NCI-H446 (cell line): ENCODE measurements at regions not wholly inside any gene's neighbourhood (a gene's known extent, or its start where the extent isn't known, plus 50 kb on each side); places are given as distances from the start of the nearest gene placed in this dataset.

Experiments
- DNase-seq, 2 experiments: peaks; one replicate each; lab custom pipeline; 2025; lab: John Stamatoyannopoulos, UW

GRCh38 chr1:235027076-235027861, 101.4 kb downstream of the TOMM20 start:
- DNase-seq, result no peak

- DNase-seq, result no peak
Observed at GRCh38 chr1:235025422-235025984, 103.1 kb downstream of the TOMM20 start.

- no peak for DNase-seq
Observed at GRCh38 chr1:235024711-235025421, 103.8 kb downstream of the TOMM20 start.

GRCh38 chr1:235023711-235024439, 104.8 kb downstream of the TOMM20 start:
- DNase-seq, result no peak

- DNase-seq, result no peak
Observed at GRCh38 chr1:235022981-235023710, 105.5 kb downstream of the TOMM20 start.

DNA sequence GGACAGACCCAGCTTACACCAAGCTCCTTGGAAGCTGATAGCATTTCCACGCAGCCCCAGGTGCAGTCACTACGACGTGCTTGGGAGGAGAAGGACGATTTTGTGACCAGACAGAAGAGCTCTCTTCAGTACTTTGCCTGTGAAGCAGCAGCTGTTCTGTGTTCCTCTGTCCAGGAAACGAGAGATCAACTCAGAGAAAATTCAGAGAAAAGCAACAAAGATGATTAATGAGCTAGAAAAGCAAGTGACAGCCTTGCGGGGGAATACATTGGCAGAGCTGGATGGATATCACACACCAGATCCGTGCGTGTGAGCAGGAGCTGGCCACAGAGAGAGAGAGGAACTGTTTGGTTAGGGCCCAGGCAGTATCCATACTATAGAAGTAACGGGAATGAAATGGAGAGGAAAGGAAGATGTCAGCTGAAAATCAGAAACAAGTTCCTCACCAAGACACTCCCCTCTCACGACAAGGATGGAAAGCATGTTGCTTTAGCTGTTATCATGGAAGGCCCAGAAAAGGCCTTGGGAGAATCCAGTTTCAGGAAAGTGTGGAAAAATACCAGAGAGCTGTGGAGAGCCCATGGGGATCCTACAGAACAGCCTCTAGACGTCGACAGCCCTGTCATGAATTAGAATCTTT, 106.2 kb downstream of the TOMM20 start:
- peak in 1 of 2 experiments; percentile 46 for DNase-seq

DNA sequence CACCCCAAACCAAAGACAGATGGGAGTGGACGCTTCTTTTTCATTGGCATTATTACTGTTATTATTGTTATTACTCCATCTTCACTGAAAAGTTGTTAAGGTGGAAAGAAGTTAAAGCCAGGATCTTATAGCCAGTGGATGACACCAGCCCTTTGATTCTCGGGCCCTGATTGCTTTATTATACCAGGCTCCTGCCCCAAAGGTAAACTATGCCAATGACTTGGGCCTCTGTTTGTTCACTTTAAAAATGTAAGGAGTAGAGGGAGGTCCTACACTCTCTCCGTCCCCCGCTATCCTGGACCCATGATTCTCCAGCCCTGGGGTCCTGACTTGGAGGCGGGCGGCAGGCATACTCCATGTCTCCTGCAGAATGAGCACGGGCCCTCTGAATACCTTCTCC, 106.8 kb downstream of the TOMM20 start:
- no peak for DNase-seq

DNA sequence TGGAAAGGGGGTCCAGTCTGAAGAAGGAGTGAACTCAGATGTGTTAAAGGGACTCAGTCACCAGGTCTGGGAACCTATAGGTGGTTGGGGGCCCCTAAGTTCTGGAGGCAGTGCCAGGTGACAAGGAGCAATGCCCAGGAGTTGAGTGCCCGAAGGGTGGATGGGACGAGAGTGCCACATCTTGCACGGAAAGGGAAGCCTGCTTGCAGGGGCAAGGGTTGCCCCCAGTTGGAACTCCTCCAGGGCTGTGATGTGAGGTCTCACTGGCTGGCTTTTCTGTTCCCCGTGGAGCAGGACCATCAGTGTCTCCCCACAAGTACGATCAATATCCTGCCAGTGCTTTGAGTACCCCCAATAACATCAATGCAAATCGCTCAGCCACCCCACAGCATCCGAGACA, 107.3 kb downstream of the TOMM20 start:
- DNase-seq, result no peak

DNA sequence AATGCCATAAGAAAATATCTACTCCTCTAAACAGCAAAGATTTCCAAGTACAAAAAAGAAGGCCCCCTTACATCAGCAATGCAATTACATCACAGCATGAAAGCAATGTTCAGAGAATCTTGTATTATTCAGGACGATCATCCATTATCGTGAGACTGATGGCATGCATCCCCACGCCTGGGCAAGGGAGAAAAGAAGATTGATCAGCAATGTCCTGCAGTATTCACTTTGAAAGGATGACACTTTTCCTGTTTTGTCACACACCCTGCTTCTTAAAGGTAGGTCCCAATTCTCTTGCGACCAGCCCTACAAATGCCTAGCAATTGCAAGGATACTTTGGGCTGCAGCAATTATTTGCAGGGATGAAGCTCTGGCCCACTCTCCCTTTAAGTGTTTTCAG, 108.7 kb downstream of the TOMM20 start:
- no peak for DNase-seq

- no peak for DNase-seq
Observed at GRCh38 chr1:235019471-235019870, 109.2 kb downstream of the TOMM20 start.

DNA sequence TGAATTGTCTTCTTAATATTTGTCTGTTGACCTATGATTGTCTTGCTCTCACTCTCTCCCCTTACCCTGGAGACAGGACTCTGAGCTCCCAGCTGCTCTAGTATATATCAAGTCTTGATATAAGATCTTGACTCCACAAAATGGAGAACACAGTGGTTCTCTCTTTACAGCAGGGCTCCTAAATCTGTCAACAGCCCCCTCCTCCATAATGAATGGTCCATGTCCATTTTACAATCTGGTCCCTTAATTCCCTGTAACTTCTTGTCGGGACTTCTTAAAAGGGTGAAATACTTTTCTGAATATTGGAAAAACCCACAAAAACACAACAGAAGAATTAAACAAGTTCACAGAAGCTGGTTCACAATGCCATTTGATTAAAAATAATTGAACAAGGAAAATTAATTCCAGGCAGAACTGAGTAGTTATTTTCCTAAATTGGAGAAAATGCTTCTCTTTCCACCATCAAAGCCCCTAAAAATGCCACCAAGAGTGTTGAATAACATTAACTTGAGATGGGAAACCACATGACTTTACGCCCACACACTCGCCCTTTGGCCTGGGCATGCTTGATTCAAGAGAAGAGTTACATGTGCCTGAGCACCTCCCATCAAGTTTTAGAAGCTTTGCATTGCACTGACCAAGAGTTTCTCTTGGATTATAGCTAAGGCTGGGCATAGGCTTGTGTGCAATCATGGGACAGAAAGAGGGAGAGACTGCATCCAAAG, 109.8 kb downstream of the TOMM20 start:
- no peak for DNase-seq

DNA sequence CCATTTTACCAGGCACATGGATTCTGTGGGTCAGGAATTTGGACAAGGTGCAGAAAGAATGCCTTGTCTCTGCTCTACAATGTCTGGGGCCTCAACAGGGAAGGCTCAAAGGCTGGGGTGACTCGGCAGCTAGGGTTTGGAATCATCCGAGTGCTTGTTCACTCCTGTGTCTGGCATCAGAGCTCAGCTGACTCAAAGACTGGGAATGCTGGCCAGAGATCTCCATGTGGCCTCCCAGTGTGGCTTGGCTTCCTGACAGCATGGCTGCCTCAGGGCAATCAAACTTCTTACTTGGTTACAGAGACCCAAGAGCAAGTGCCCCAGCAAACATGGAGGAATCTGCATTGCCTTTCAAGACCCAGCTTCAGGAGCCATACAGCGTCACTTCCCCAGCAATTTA, 110.5 kb downstream of the TOMM20 start:
- DNase-seq, result peak in 1 of 2 experiments; percentile 79

- no peak for DNase-seq
Observed at GRCh38 chr1:235017719-235018118, 110.9 kb downstream of the TOMM20 start.

DNA sequence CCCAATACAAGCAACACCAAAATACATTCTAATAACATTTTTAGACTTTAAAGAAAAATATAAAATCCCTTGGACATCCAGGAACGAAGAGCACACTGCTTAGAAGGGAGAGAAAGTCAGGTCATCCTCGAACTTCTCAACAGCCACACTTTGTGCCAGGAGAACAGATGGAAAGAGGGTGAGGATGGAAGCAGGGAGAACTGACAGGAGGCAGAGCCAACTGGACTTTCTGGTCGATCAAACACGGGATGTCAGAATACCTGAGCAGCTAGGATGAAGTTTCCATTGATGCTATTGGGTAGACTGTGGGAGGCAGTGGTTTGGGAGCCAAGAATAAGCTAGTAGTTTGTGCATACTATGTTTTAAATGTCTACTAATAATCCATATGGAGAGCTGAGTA, 111.4 kb downstream of the TOMM20 start:
- peak in 1 of 2 experiments; percentile 59 for DNase-seq

GRCh38 chr1:235015291-235015985, 113.2 kb downstream of the TOMM20 start:
- DNase-seq, result no peak

DNA sequence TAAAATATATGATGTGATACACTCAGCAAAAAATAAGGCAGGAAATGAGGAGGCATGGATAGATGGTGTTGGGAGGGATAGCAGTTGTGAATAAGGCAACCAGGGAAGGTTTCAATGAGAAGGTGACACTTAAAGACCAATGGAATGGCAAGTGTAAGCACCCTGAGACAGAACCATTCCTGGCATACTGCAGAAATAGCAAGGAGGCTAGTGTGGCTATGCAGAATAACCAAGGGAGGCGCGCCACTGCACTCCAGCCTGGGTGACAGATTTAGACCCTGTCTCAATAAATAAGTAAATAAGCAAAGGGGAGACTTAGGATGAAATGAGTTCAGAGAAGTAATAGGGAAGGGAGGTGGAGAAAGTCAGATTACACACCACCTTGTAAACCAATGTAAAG, 113.9 kb downstream of the TOMM20 start:
- DNase-seq, result no peak

GRCh38 chr1:235013512-235013911, 115.1 kb downstream of the TOMM20 start:
- no peak for DNase-seq

GRCh38 chr1:235012436-235013210, 116.0 kb downstream of the TOMM20 start:
- no peak for DNase-seq
